Transverse colon (tissue), 4 donors: ENCODE measurements at regions not wholly inside any gene's neighbourhood (a gene's known extent, or its start where the extent isn't known, plus 50 kb on each side); places are given as distances from the start of the nearest gene placed in this dataset.

Experiments used
- CTCF ChIP-seq, 5 experiments: fragments of 200-600 bp in 3 of 5; fragments of 450-650 bp in 2 of 5; sonication (generic) in 3 of 5; IDR thresholded peaks; 1 replicate in 2 of 5; 2 replicates in 3 of 5; pipeline ENCODE4 v1.5.1; 2016 to 2017; ENCODE audit warnings: antibody characterized with exemption in 5 of 5, inconsistent platforms in 3 of 5, mild to moderate bottlenecking in 2 of 5, moderate library complexity in 1 of 5
- POLR2A ChIP-seq: fragments of 450-650 bp; IDR thresholded peaks from one replicate; pipeline ENCODE4 v1.6.1; 2016; ENCODE audit warnings: antibody characterized with exemption, mild to moderate bottlenecking, moderate library complexity
- POLR2AphosphoS5 ChIP-seq, 3 donors: sonication (generic); formaldehyde crosslinking; IDR thresholded peaks; one replicate each; pipeline ENCODE4 v1.6.1; 2016; ENCODE audit warnings: antibody characterized with exemption in 3 of 3

GRCh38 chr2:34005901-34006300, 406.8 kb upstream of the FAM98A start:
- TF ChIP-seq CTCF (IDR thresholded peaks at IDR 0.05) = no peak
- no peak for TF ChIP-seq POLR2A
- no peak for TF ChIP-seq POLR2AphosphoS5 (IDR thresholded peaks at IDR 0.05)
